Erythroblast (primary cell): ENCODE measurements at regions not wholly inside any gene's neighbourhood (a gene's known extent, or its start where the extent isn't known, plus 50 kb on each side); places are given as distances from the start of the nearest gene placed in this dataset.
A peak's percentile ranks its signal among the peaks of the same experiment; 100 is the strongest.
"Not testable (repeated sequence)": the region's sequence is repeated elsewhere in the genome, so short reads cannot be mapped to it uniquely, and the experiment has no call there.

Experiments
- DNase-seq, 2 experiments: peaks; one replicate each; lab custom pipeline; 2025; lab: John Stamatoyannopoulos, UW
- GATA1 ChIP-seq: IDR thresholded peaks from 2 replicates; pipeline ENCODE4 v1.6.1; 2011; ENCODE audit warnings: low read depth, mild to moderate bottlenecking, control low read depth, low read length, moderate library complexity
- POLR2A ChIP-seq: IDR thresholded peaks from 2 replicates; pipeline ENCODE4 v1.6.1; 2011; ENCODE audit warnings: mild to moderate bottlenecking, low read length

DNA sequence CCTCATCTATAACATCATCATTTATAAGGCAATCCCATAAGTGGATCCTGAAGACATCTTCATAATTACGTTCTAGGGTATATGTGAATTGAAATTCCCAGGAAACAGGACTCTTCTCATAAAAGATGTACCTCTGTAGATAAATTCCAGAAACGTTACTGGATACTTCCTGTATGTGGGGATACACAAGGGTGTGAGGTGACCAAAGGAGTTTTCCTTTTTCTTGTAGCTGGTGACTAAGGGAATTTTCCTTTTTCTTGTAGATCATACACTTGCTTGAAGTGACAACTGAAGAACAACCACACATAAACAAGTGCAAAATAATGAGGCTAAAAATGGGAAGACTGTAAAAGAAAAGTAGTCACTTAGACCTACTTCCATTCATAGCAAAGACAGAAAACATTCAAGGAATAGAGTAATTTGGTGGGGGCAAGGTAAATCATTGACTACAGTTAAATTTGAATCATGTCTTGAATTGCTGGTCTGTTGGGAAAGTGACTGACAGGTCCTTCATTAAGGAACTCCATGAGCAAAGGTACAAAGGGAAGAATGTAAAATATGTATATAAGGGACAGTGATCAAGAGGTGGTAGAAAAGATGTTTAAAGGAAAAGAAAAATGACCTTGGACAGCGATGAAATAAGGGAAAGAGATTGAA lies 53.2 kb upstream of the UBE2E3 start:
- TF ChIP-seq POLR2A (no peak), GATA1 (no peak)
- DNase-seq = no peak

GRCh38 chr2:180925700-180926099 lies 54.7 kb upstream of the UBE2E3 start:
- no peak for TF ChIP-seq POLR2A
- no peak for TF ChIP-seq GATA1
- DNase-seq = no peak

DNA sequence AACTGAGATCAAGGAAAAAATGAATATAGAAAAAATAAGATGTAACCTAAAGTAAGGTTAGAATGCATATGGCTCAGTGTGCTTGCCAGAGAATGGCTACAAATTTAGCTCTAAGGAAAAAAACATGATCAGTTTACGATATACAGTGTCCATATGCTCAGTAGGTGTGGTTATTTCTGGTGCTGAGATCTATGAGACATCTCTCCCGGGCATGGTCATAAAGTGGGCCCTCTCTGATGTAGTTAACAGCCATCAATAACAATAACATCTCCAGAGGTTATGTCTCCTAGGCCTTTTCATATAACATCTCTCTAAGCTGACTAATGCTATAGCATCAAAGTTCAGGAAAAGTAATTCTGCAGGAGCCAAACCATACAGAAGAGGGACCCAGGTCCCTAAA lies 56.3 kb upstream of the UBE2E3 start:
- TF ChIP-seq POLR2A (no peak), GATA1 (no peak)
- DNase-seq = no peak

GRCh38 chr2:180910831-180911665 lies 69.4 kb upstream of the UBE2E3 start:
- DNase-seq = no peak
- TF ChIP-seq POLR2A (no peak), GATA1 (no peak)

DNA sequence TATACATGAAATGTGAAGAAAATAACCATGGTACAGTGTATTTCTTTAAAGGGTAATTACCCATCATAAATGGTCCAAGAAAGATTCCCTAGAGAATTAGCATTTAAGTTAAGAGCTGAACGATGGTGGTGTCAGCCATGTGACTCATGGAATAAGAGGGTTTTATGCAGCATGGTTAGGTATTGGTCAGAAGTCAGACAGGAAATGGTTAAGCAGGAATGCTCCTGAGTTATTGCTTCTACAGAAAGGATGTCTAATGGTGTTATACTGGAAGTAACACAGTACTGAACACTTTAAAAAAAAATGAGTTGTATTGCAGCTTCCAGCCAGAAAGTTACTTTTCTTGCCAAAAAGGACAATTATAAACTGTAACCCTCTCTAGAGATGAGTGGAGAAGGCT lies 72.7 kb upstream of the UBE2E3 start:
- no peak for TF ChIP-seq POLR2A
- TF ChIP-seq GATA1 = no peak
- DNase-seq = no peak

- no peak for DNase-seq
Measured at GRCh38 chr2:180905461-180905860, 74.9 kb upstream of the UBE2E3 start.

DNA sequence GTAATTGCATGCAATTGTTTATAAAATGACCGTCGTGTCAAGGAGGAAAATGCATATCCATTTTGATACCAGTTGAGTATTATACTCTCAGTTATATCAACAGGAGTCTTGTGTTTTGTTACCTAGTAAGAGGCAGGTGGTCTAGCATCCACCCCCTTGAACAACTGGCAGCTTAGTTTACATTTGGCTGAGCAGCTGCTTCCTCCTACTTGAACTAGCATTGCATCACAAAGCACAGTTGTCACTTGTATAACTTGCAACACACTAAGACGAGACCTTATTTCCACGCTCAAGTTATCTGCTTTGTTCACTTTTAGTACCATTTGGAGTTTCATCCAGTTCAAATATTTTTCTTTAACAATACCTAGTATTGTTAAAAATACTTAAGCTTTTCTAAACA lies 75.4 kb upstream of the UBE2E3 start:
- TF ChIP-seq GATA1 = no peak
- no peak for TF ChIP-seq POLR2A

More at GRCh38 chr2:180905461-180905860, 74.9 kb upstream of the UBE2E3 start:
- no peak for TF ChIP-seq GATA1
- TF ChIP-seq POLR2A = no peak

DNA sequence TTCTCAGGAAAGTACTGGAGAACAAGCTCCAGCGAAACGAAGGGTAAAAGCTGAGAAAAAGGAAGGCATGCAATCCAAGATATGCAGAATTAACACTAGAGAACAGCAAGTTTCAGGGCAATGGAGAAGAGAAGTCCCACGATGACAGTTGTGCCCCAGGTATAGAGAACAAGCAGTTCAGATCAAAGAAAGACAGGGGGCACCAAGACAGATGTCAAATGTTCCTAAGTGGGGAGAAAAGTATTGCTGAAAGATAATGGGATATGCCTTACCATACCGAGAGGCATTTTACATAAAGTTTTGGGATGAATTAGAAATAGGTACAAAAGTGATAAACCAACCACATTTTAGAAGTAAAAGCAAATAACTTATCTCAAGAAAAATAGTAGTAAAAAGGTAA lies 79.1 kb upstream of the UBE2E3 start:
- no peak for DNase-seq
- no peak for TF ChIP-seq GATA1
- TF ChIP-seq POLR2A = no peak

More for the DNA sequence above, 75.4 kb upstream of the UBE2E3 start:
- no peak for DNase-seq

- TF ChIP-seq POLR2A = no peak
- no peak for DNase-seq
Measured at GRCh38 chr2:180893752-180894151, 86.7 kb upstream of the UBE2E3 start.

- DNase-seq = no peak
- TF ChIP-seq GATA1 (no peak), POLR2A (no peak)
Measured at GRCh38 chr2:180892091-180892490, 88.3 kb upstream of the UBE2E3 start.

DNA sequence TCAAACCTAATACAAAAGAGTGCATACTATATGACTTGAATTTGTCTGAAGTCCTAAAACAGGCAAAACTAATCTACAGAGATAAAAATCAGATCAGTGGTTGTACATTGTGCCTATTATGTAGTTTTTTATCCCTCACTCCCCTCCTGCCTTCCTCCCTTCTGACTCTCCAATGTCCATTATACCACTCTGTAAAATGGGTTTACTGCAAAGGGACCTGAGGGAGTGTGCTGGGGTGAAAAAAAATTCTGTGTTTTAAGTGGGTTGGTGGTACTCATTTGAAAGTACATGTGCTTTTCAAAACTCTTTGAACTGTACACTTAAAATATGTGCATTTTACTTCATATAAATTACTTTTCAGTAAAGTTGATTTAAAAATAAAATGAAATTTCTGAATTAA lies 89.0 kb upstream of the UBE2E3 start:
- no peak for DNase-seq
- no peak for TF ChIP-seq POLR2A
- no peak for TF ChIP-seq GATA1

GRCh38 chr2:180890781-180891180 lies 89.6 kb upstream of the UBE2E3 start:
- no peak for DNase-seq
- TF ChIP-seq POLR2A (no peak), GATA1 (no peak)

GRCh38 chr2:180882959-180883358 lies 97.4 kb upstream of the UBE2E3 start:
- no peak for TF ChIP-seq POLR2A
- TF ChIP-seq GATA1 = no peak

DNA sequence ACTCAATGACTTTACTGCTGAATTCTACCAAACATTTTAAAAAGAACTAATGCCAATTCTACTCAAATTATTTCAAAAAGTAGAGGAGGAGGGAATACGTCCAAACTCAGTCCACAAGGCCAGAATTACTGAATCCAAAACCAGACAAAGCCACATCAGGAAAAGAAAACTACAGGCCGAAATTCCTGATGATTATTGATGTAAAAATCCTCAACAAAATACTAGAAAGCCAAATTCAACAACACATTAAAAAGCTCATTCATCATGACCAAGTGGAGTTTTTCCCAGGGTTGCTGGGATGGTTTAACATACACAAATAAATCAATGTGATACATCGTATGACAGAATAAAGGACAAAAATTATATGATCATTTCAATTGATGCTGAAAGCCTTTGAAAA lies 103.9 kb upstream of the UBE2E3 start:
- no peak for DNase-seq
- TF ChIP-seq POLR2A = no peak

More at GRCh38 chr2:180882959-180883358, 97.4 kb upstream of the UBE2E3 start:
- DNase-seq = peak in 1 of 2 experiments; percentile 6

DNA sequence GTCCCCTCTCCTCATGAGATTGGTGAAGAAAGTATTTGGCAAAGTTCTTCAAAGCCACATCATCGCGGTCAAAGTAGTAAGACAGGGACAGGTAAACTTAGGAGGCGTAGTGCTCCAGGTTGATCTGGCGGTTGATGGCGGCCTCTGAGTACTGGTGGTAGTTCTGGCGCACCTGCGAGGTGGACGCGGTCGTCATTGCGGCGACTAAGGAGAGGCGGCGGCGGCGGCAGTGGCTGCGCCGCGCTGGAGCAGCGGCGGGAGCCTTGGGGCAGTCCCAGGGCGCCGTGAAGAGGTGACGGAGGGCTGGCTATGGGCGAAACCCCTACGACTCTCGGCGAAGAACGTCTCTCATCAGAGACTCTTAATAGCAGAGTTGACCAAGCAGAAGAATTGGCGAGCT lies 107.2 kb upstream of the UBE2E3 start:
- no peak for DNase-seq
- TF ChIP-seq POLR2A (no peak), GATA1 (no peak)

DNA sequence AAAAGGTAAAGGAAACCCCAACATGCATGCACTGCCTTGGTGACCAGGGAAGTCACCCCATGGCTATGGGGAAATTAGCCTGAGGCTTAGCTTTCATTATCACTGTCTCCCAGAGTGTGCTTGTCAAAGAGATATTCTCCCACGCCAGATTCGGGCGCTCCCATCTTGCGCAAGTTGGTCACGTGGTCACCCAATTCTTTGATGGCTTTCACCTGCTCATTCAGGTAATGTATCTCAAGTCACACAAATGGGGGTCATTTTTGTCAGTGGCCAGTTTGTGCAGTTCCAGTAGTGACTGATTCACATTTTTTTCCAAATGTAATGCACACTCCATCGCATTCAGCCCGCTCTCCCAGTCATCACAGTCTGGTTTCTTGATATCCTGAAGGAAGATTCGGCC lies 107.6 kb upstream of the UBE2E3 start:
- DNase-seq = not testable (repeated sequence)
